CD4-positive, alpha-beta T cell treated with Interleukin-15 for 1 hour (primary cell): ENCODE measurements at regions not wholly inside any gene's neighbourhood (a gene's known extent, or its start where the extent isn't known, plus 50 kb on each side); places are given as distances from the start of the nearest gene placed in this dataset.
"Not testable (repeated sequence)": the region's sequence is repeated elsewhere in the genome, so short reads cannot be mapped to it uniquely, and the experiment has no call there.

Source experiments
- DNase-seq: peaks from one replicate; pipeline ENCODE4 v3.0.0-alpha.2; 2020

GRCh38 chr21:20023193-20023592 lies 975.0 kb upstream of the NCAM2 start:
- DNase-seq: no peak

DNA sequence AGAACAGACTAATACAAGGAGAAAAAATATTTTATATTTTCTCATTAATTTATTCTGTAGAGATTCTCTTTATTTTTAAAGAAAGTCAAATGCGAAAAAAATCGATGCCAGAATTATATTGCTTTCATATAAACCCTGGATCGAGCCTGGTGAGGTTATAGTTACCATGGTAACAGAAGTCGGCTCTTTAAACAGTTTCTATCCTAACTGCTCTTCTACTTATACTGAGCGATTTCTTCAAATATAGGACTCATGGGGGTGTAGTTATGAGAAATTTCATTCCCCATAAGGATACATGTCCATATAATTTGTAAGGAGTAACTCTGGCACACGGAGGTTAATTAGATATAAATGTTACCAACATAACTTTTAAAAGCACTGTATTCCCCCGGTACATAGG lies 973.5 kb upstream of the NCAM2 start:
- no peak for DNase-seq

GRCh38 chr21:20026543-20026942 lies 971.7 kb upstream of the NCAM2 start:
- DNase-seq: no peak

DNA sequence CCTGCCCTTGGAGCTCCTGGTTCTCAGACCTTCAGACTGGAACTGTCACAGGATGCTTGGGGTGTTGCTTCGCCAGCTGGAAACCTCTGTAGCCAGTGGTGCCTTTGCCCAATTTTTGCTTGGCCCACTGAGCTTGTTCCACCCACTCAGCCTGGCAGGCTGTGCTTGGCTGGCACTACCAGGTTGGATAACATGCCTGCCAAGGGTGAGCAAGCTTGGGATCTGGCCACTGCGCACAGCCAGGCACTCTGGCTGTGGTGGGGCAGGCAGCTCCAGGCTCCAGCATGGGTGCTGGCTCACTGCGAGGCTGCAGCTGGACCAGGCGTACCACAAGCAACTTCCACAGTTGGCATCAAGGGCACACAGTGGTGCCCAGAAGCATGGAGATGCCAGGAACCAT lies 967.8 kb upstream of the NCAM2 start:
- DNase-seq: no peak

DNA sequence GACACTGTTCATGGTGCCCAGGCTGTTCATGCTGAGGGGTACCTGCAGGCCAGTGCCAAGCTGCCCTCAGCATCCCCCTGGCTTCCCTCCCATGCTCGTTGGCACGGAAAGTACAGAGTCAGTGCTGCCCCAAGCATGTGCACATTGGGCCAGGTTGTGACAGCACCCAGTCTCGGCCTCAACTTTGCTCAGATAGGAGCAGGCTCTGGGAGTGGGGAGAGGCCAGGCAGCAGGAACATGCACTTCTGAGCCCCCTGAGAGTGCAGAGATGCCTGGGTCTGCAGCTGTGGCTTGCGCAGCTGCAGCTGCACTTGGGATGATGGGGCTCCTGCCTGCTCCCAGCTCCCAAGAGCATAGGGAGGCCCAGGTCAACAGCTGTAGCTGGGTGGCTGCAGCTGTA lies 966.4 kb upstream of the NCAM2 start:
- DNase-seq: no peak

DNA sequence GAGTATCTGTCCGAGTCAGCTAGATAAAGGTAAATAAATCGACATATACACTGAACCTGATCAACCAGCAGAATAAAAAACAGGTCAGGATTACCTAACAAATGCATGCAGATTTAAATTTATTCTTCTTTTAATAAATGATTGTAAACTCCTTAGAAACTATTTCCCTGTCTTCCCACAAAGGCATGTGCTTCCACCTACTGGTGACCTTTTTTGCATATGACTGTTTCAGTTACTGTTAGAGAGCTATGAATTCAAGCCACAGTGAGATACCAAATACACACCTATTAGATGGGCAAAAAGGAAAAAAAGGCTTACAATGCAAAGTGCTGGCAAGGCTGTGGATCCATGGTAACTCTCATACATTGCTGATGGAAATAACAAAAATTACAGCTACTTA lies 957.4 kb upstream of the NCAM2 start:
- no peak for DNase-seq

DNA sequence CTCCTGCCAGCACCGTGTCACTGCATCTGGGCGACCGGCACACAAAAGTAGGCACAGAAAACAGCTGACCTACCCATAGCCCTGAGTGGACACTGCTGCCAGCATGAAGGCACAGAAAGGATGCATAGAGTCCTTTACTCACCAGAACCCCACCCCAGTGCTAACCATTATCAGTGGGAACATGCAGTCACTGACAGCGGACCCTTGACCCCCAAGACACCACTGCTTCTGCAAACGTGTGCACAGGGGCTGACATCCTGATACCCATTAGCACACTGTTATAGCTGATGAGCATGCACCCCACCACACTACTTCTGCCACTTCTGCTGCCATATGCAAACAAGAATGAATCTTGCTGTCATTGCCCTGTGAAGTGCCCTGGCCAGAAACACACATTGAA lies 953.0 kb upstream of the NCAM2 start:
- no peak for DNase-seq

- not testable (repeated sequence) for DNase-seq
These were observed 949.9 kb upstream of the NCAM2 start for GRCh38 chr21:20048130-20048837.

- DNase-seq: no peak
These were observed 914.9 kb upstream of the NCAM2 start for GRCh38 chr21:20083336-20083735.

GRCh38 chr21:20083925-20084324 lies 914.3 kb upstream of the NCAM2 start:
- DNase-seq: no peak

- no peak for DNase-seq
These were observed 911.7 kb upstream of the NCAM2 start for GRCh38 chr21:20086508-20086907.

- DNase-seq: no peak
These were observed 891.8 kb upstream of the NCAM2 start for GRCh38 chr21:20106368-20106767.

DNA sequence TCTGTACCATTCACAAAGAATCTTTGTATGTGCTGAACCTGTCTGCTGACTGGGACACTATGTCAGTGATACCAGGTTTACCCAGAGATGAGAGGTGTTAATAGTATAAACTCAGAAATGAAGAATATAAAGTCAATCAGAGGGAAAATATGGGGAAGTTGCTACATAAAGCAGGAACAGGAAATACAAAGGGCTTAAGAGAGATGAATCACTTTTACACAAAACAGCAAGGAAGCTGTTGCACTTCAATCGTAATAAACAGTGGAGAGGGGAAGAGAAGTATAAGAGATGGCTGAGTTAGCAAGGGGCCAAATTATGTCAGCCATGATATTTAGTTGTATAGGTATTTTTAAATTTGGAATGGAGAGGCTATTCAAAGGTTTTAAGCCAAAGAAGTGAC lies 890.2 kb upstream of the NCAM2 start:
- DNase-seq: no peak

- DNase-seq: no peak
These were observed 889.2 kb upstream of the NCAM2 start for GRCh38 chr21:20108976-20109540.

DNA sequence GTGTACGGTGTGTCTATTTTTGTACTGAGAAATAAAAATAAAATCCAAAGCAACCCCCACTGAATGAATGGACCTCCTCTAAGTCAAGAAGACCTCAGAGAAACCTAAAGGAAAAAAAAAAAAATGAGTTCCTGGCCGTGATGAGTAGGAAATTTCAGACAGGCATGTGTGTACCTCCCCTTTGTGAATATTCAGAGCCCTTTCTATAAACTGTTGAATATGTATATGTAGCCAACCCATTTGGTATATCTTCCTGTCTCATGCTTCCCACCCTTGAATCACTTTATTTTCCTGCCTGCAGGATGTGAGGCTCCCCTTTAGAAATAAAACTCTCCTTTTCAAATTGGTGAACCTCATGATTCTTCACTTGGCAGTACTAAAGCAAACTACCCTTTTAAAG lies 887.8 kb upstream of the NCAM2 start:
- DNase-seq: no peak

DNA sequence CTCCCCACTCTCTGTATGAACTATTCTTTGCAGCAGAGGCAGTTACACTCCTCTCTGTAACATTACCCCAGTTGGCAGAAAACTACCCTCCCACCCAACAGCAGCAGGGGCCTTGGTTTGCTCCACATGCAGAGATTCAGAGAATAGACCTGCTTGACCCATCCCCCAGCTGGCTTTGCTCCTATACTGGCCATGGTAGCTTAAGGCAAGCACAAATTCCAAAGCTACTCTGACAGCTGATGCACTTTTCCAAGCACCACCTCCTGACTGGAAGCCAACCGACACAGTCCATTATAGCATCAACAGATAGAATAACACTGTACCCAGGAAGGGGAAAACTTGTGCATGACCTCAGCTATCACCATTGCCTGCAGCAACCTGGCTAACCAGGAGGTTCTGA lies 846.5 kb upstream of the NCAM2 start:
- no peak for DNase-seq

- no peak for DNase-seq
These were observed 835.0 kb upstream of the NCAM2 start for GRCh38 chr21:20163167-20163566.

- DNase-seq: no peak
These were observed 831.1 kb upstream of the NCAM2 start for GRCh38 chr21:20167059-20167458.

DNA sequence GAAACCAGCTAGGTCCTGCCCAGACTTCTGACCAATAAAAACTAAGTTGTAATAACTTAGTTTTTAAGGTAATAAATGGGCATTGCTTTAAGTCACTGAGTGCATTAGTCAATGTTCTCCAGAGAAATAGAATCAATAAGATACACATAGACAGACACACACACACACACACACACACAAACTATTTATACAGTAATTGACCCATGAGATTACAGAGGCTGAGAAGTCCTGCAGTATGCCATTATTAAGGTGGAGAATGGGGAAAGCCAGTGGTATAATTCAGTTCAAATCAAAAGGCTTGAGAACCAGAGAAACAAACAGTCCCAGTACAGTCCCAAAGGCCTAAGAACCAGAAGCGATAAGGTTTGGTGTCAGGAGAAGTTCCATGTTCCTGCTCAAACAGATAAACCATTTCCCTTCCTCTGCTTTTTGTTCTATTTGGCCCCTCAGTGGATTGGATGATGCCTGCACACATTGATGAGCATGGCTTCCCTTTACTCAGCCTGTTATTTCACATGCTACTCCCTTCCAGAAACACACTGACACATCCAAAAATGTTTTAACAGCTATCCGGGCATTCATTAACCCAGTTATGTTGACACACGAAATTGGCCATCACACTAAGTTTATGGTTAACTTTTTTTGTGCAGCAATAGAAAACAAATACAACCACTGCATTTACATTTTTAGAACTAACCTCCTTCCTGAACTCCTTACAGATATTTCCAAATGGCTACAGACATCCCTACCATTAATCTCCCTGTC lies 828.2 kb upstream of the NCAM2 start:
- no peak for DNase-seq

DNA sequence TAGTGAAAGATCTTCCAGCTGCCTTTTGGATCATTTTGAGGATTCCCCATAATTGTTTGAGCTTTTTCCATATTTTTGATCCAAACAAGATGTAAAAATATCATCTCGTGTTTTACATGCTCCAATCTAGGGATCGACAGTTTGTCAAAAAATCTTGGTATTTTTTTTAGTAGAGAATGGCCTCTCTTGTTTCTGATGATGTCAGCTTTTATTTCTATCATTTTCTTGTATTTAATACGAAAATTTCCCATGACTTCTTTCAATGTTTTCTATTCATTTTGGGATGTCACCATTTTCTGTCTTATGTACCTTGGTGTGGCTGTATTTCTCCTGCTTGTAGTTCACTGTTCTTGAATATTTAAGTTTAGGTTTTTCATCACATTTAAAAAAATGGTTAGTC lies 812.0 kb upstream of the NCAM2 start:
- DNase-seq: no peak

DNA sequence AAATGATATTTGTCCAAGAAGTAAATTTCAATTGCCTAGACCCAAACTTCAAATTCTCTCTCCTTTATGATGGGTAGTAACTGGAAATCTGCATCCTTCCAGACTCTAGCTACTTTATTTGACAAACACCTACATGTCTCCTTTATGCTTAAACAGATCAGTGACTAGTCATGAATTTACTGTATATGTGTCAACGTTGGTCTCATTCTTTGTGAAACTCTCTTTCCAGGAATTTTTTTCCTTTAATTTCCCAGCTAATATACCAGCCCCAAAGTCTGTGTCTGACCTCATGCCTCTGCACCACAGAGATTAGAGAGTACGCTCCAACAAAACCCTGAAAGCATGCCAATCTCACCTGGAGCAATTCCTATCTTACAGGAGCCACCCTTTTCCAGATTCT lies 811.2 kb upstream of the NCAM2 start:
- DNase-seq: no peak

DNA sequence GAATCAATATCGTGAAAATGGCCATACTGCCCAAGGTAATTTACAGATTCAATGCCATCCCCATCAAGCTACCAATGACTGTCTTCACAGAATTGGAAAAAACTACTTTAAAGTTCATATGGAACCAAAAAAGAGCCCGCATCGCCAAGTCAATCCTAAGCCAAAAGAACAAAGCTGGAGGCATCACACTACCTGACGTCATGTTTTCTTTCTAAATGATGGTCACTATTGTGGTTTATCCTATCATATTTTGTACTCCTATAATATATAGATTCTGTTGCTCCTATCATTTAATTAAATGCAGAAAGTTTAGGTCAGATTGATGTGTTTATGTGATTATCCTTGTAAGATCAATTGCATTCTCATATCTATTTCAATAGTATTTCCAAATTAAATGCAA lies 796.9 kb upstream of the NCAM2 start:
- DNase-seq: not testable (repeated sequence)

GRCh38 chr21:20207335-20207734 lies 790.9 kb upstream of the NCAM2 start:
- no peak for DNase-seq

GRCh38 chr21:20215959-20216358 lies 782.2 kb upstream of the NCAM2 start:
- no peak for DNase-seq
